GM21717 (cell line): ENCODE measurements at regions not wholly inside any gene's neighbourhood (a gene's known extent, or its start where the extent isn't known, plus 50 kb on each side); places are given as distances from the start of the nearest gene placed in this dataset.
"Not testable (repeated sequence)": the region's sequence is repeated elsewhere in the genome, so short reads cannot be mapped to it uniquely, and the experiment has no call there.

ENCODE experiments used
- ATAC-seq: cut with Tn5 transposase; IDR thresholded peaks from one replicate; pipeline ENCODE4 v1.9.1; 2021; ENCODE audit warnings: mild to moderate bottlenecking, moderate library complexity; ENCODE audit not compliant: unreplicated experiment

GRCh38 chr7:115574681-115575291 lies 455.8 kb downstream of the TFEC start:
- ATAC-seq, result no peak

- no peak for ATAC-seq
Observed at GRCh38 chr7:115572111-115572510, 458.5 kb downstream of the TFEC start.

- no peak for ATAC-seq
Observed at GRCh38 chr7:115561335-115562110, 469.0 kb downstream of the TFEC start.

- ATAC-seq, result no peak
Observed at GRCh38 chr7:115559877-115560276, 470.7 kb downstream of the TFEC start.

GRCh38 chr7:115558161-115558560 lies 472.4 kb downstream of the TFEC start:
- no peak for ATAC-seq

GRCh38 chr7:115557296-115557695 lies 473.3 kb downstream of the TFEC start:
- ATAC-seq, result not testable (repeated sequence)

- ATAC-seq, result no peak
Observed at GRCh38 chr7:115552766-115553165, 477.8 kb downstream of the TFEC start.

GRCh38 chr7:115549910-115550309 lies 480.7 kb downstream of the TFEC start:
- no peak for ATAC-seq

- no peak for ATAC-seq
Observed at GRCh38 chr7:115548756-115549155, 481.8 kb downstream of the TFEC start.

- ATAC-seq, result no peak
Observed at GRCh38 chr7:115546790-115547189, 483.8 kb downstream of the TFEC start.

- no peak for ATAC-seq
Observed at GRCh38 chr7:115533785-115534184, 496.8 kb downstream of the TFEC start.

- ATAC-seq, result no peak
Observed at GRCh38 chr7:115526278-115526677, 504.3 kb downstream of the TFEC start.

GRCh38 chr7:115522174-115522573 lies 508.4 kb downstream of the TFEC start:
- ATAC-seq, result no peak

- ATAC-seq, result no peak
Observed at GRCh38 chr7:115516341-115516740, 514.2 kb downstream of the TFEC start.

- ATAC-seq, result no peak
Observed at GRCh38 chr7:115511330-115511729, 519.2 kb downstream of the TFEC start.

GRCh38 chr7:115505136-115505535 lies 525.4 kb downstream of the TFEC start:
- ATAC-seq, result no peak

GRCh38 chr7:115499956-115500355 lies 530.6 kb downstream of the TFEC start:
- ATAC-seq, result no peak

- ATAC-seq, result no peak
Observed at GRCh38 chr7:115496006-115496405, 534.6 kb downstream of the TFEC start.

GRCh38 chr7:115494529-115495147 lies 535.9 kb downstream of the TFEC start:
- no peak for ATAC-seq

GRCh38 chr7:115493381-115493780 lies 537.2 kb downstream of the TFEC start:
- no peak for ATAC-seq

- ATAC-seq, result no peak
Observed at GRCh38 chr7:115491744-115492380, 538.7 kb downstream of the TFEC start.

GRCh38 chr7:115479448-115479847 lies 551.1 kb downstream of the TFEC start:
- no peak for ATAC-seq
